ENCODE measurements at regions not wholly inside any gene's neighbourhood (a gene's known extent, or its start where the extent isn't known, plus 50 kb on each side); places are given as distances from the start of the nearest gene placed in this dataset.

GRCh38 chr4:157896726-157897125, 276.1 kb downstream of the GASK1B start:
- TF ChIP-seq, protein P1, sequence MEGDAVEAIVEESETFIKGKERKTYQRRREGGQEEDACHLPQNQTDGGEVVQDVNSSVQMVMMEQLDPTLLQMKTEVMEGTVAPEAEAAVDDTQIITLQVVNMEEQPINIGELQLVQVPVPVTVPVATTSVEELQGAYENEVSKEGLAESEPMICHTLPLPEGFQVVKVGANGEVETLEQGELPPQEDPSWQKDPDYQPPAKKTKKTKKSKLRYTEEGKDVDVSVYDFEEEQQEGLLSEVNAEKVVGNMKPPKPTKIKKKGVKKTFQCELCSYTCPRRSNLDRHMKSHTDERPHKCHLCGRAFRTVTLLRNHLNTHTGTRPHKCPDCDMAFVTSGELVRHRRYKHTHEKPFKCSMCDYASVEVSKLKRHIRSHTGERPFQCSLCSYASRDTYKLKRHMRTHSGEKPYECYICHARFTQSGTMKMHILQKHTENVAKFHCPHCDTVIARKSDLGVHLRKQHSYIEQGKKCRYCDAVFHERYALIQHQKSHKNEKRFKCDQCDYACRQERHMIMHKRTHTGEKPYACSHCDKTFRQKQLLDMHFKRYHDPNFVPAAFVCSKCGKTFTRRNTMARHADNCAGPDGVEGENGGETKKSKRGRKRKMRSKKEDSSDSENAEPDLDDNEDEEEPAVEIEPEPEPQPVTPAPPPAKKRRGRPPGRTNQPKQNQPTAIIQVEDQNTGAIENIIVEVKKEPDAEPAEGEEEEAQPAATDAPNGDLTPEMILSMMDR (IDR thresholded peaks at IDR 0.05; ENCODE audit: low read depth, low read length, poor library complexity, severe bottlenecking): no peak
- TF ChIP-seq EZH2phosphoT487 (IDR thresholded peaks at IDR 0.05; ENCODE audit: borderline replicate concordance, low read length): no peak

Data from DOHH2 (cell line).